ENCODE measurements at regions not wholly inside any gene's neighbourhood (a gene's known extent, or its start where the extent isn't known, plus 50 kb on each side); places are given as distances from the start of the nearest gene placed in this dataset.
"Not testable (repeated sequence)": the region's sequence is repeated elsewhere in the genome, so short reads cannot be mapped to it uniquely, and the experiment has no call there.

DNA sequence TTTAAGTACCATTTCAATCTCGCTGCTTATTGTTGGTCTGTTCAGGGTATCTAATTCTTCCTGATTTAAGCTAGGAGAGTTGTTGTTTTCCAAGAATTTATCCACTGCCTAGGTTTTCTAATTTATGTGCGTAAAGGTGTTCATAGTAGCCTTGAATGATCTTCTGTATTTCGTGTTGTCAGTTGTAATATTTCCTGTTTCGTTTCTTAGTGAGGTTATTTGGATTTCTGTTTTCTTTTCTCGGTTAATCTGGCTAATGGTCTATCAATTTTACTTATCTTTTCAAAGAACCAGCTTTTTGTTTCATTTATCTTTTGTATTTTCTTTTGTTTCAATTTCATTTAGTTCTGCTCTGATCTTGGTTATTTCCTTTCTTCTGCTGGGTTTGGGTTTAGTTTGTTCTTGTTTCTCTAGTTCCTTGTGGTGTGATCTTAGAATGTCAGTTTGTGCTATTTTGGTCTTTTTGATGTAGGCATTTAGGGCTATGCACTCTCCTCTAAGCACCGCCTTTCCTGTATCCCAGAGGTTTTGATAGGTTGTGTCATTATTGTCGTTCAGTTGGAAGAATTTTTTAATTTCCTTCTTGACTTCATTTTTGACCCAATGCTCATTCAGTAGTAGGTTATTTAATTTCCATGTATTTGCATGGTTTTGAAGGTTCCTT is 92.5 kb upstream of the CSRP2 start:
- H3K27ac ChIP-seq; H3K4me3 ChIP-seq (ENCODE audit: low read depth, low read length); H3K27me3 ChIP-seq (replicated peaks); DNase-seq; H3K36me3 ChIP-seq (replicated peaks); in situ Hi-C loops (cut with HindIII; ENCODE audit: low pct_ligation_motif_present, low sequenced_read_pairs): not testable (repeated sequence)

DNA sequence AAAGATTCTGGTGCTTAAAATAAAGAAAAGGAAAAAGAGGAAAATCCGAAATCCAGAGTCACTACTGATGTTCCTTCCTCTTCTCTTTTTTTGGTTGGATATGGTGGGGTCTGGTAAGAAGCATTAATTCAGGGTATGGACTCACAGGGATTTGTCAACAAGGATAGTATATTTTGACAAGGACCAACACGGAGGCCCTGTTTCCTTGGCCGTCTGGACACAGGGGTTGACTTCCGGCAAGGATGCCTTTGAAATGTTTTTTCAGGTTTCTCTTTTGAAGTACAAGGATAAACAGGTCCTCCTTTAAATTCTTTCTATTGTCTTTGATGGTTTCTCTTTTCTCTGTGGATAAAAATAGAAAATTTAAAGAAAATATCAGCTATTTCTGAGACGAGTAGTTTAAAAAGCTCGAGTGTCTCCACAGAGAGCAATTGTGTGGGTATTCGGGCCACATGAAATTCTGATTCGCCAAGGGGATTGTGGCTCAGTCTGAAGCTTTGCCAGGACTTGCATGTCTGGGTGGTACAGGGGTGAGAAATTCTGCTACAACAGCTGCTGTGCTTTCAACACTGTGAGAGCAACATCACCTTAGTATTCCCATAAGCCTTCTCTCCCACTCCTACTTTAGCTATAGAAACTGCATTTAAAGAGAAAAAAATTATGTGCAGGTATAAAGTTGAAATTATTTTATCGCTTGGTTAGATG is 88.5 kb upstream of the CSRP2 start:
- no peaks in the 10 kb centered on the region for H3K27me3 ChIP-seq (replicated peaks)
- H3K4me3 ChIP-seq (ENCODE audit: low read depth, low read length) = no peak overlapping the region
- H3K36me3 ChIP-seq (replicated peaks) = no peaks in the 10 kb centered on the region
- in situ Hi-C loops (cut with HindIII; ENCODE audit: low pct_ligation_motif_present, low sequenced_read_pairs) = no loop called here
- H3K27ac ChIP-seq = no peak overlapping the region
- TF ChIP-seq, protein P1, sequence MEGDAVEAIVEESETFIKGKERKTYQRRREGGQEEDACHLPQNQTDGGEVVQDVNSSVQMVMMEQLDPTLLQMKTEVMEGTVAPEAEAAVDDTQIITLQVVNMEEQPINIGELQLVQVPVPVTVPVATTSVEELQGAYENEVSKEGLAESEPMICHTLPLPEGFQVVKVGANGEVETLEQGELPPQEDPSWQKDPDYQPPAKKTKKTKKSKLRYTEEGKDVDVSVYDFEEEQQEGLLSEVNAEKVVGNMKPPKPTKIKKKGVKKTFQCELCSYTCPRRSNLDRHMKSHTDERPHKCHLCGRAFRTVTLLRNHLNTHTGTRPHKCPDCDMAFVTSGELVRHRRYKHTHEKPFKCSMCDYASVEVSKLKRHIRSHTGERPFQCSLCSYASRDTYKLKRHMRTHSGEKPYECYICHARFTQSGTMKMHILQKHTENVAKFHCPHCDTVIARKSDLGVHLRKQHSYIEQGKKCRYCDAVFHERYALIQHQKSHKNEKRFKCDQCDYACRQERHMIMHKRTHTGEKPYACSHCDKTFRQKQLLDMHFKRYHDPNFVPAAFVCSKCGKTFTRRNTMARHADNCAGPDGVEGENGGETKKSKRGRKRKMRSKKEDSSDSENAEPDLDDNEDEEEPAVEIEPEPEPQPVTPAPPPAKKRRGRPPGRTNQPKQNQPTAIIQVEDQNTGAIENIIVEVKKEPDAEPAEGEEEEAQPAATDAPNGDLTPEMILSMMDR (IDR thresholded peaks at IDR 0.05; ENCODE audit: low read depth, low read length, missing control alignments) = no peak
- no peak for DNase-seq

DNA sequence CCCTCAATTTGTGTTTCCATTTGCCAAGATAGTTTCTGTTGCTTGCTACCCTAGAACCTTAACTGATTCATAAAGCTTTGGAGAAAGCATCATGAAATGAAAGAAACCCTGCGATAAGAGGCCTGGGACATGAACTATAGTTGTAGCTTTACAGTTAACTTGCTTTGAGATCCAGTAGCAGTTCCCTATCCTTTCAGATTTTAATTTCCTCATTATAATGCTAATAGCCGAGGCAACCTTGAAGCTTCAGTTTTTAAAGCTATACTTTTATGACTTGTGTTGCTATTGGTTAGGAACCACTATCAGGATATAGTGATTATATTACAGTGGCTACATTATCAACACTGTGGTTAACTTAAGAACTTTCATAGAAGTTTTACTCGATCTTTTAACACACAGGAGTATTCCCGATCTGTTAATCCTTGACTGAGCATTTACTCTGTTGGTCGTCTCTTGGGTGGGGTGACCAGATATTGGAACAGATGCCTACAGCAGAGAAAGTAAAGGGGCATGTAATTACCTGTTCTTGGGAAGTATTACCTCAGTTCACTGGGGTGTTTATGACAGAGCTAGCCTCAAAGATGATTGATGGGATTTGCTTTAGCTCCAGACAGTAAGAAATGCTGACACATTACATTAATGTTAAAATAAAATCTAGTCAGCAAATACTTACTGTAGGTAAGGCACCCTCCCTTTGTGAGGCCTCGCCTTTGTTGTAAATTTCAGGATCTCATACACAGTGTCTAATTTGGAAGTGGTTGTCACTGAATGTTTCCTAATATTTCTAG is 86.2 kb upstream of the CSRP2 start:
- no peak overlapping the region for H3K4me3 ChIP-seq (ENCODE audit: low read depth, low read length)

DNA sequence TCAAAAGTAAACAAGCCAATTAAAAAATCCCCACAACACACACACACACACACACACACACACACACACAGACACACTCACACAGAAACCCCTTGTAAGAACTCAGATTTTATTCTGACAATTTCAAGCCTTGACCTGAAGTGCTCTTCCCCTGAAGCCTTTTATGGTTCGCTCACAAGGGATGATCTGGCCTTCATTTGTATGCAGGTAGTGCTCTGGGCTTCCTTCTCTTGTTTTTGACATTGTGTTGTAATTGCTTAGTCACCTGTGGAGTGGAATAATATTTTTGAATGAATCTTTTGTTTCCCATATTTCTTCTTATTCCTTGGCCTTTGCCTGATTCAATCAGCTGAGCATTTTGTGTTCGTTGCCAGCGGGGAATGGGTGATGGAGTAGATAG is 83.3 kb upstream of the CSRP2 start:
- TF ChIP-seq, protein P1 (IDR thresholded peaks at IDR 0.05; ENCODE audit: low read depth, low read length, missing control alignments) = no peak
- in situ Hi-C loops (cut with HindIII; ENCODE audit: low pct_ligation_motif_present, low sequenced_read_pairs) = no loop called here
- H3K27ac ChIP-seq = no peak overlapping the region
- H3K36me3 ChIP-seq (replicated peaks) = no peaks in the 10 kb centered on the region
- no peak for DNase-seq
- H3K4me3 ChIP-seq (ENCODE audit: low read depth, low read length) = no peak overlapping the region
- H3K27me3 ChIP-seq (replicated peaks) = no peaks in the 10 kb centered on the region

More for the DNA sequence above, 86.2 kb upstream of the CSRP2 start:
- in situ Hi-C loops (cut with HindIII; ENCODE audit: low pct_ligation_motif_present, low sequenced_read_pairs) = no loop called here
- TF ChIP-seq, protein P1 (IDR thresholded peaks at IDR 0.05; ENCODE audit: low read depth, low read length, missing control alignments) = no peak
- Histone ChIP-seq H3K27ac (no peak overlapping the region), H3K27me3 (replicated peaks) (no peaks in the 10 kb centered on the region), H3K36me3 (replicated peaks) (no peaks in the 10 kb centered on the region)
- no peak for DNase-seq

DNA sequence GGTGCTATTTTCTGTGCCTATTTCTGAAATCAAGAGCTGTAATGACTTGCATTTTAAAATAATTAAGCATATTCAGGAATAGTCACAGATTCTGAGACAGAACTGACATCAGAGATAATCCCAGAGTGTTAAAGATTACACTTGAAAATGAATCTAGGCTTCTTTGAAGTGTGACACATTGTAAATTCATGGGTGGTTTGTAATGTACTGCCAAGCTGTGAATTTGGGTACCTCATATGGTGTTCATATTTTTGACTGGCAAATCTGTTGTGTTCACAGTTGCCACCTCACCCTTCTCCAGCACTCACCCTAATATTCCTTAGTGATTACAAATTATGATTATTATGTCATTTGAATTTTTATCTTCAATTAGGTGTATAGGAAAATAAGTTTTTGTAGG is 78.5 kb upstream of the CSRP2 start:
- in situ Hi-C loops (cut with HindIII; ENCODE audit: low pct_ligation_motif_present, low sequenced_read_pairs) = no loop called here
- DNase-seq = no peak
- TF ChIP-seq, protein P1 (IDR thresholded peaks at IDR 0.05; ENCODE audit: low read depth, low read length, missing control alignments) = no peak
- no peak overlapping the region for H3K27ac ChIP-seq
- H3K4me3 ChIP-seq (ENCODE audit: low read depth, low read length) = no peak overlapping the region
- no peaks in the 10 kb centered on the region for H3K27me3 ChIP-seq (replicated peaks)
- no peaks in the 10 kb centered on the region for H3K36me3 ChIP-seq (replicated peaks)

DNA sequence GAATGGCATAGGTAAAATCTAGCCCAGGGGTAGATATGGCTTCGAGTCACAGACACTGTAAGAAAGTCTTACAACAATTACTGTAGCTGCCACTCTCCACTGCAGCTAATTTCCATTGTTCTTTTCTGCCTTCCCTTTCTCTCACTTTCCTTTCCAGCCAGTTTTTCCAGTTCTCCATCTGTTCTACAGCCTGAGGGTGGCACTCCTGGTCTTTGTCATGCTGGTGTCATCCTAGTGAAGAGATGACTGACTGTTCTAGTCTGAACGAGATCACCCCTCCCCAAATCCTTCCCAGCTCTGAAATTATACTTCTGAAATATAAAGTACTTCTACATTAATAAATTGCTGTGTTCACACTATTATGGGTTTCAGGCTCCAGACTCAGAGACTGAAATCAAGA is 74.2 kb upstream of the CSRP2 start:
- Histone ChIP-seq H3K36me3 (replicated peaks) (no peaks in the 10 kb centered on the region), H3K27ac (no peak overlapping the region), H3K27me3 (replicated peaks) (no peaks in the 10 kb centered on the region), H3K4me3 (ENCODE audit: low read depth, low read length) (no peak overlapping the region)
- TF ChIP-seq, protein P1 (IDR thresholded peaks at IDR 0.05; ENCODE audit: low read depth, low read length, missing control alignments) = peak; percentile 21
- in situ Hi-C loops (cut with HindIII; ENCODE audit: low pct_ligation_motif_present, low sequenced_read_pairs) = no loop called here
- DNase-seq = no peak

All from brain microvascular endothelial cell (primary cell).